ENCODE measurements at regions not wholly inside any gene's neighbourhood (a gene's known extent, or its start where the extent isn't known, plus 50 kb on each side); places are given as distances from the start of the nearest gene placed in this dataset.

DNA sequence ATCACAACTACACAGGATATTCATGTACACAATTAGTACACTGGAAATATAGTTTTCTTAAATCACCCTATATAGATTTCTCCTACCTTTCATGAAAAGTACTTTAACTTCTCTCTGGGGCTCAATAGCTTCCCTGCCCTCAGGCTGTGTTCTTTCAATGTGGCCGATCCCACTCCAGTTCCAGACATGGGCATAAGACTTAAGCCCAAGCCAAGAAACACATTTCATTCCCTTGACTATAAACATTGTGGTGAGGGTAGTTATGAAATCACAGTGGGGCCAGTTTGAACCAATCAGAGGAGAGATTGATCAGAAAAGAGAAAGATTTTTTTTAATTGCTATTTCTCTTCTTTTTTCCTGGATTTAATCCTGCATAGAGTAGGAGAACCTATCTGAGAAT lies 904.6 kb upstream of the SORCS1 start:
- Histone ChIP-seq H3K27me3 (replicated peaks; ENCODE audit: control insufficient read depth, insufficient read depth, low read length) (no peaks in the 10 kb centered on the region), H3K36me3 (ENCODE audit: control insufficient read depth, insufficient read depth, low read length) (no peaks in the 10 kb centered on the region), H3K4me3 (replicated peaks; ENCODE audit: low read depth, low read length) (no peak overlapping the region)
- TF ChIP-seq, protein P1, sequence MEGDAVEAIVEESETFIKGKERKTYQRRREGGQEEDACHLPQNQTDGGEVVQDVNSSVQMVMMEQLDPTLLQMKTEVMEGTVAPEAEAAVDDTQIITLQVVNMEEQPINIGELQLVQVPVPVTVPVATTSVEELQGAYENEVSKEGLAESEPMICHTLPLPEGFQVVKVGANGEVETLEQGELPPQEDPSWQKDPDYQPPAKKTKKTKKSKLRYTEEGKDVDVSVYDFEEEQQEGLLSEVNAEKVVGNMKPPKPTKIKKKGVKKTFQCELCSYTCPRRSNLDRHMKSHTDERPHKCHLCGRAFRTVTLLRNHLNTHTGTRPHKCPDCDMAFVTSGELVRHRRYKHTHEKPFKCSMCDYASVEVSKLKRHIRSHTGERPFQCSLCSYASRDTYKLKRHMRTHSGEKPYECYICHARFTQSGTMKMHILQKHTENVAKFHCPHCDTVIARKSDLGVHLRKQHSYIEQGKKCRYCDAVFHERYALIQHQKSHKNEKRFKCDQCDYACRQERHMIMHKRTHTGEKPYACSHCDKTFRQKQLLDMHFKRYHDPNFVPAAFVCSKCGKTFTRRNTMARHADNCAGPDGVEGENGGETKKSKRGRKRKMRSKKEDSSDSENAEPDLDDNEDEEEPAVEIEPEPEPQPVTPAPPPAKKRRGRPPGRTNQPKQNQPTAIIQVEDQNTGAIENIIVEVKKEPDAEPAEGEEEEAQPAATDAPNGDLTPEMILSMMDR (IDR thresholded peaks at IDR 0.05; ENCODE audit: insufficient read depth, low read length, poor library complexity, severe bottlenecking), result no peak
- DNase-seq (ENCODE audit: extremely low read depth, insufficient read length), result no peak

DNA sequence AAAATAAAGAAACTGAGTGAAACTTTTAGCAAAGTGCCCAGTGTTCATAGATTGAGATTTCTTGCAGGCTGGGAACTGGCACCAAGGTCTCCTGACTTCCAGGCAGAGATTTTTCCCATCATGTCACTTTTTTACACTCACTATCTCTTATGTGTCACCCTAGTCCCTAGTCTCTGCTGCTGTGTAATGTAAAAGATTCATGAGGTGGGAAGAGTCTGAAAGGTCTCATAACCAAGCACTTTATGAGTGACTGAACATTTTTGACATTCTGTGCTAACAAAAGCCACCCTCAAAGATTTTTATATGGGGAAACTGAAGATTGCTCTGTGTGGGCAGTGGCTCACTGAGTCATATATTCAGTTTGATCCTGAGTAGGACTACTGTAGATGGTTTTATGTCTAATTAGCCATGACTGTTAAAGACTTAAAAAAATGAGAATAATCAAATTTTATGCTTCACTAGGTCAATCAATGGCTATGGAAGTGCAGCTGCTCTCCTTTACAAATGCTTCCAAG lies 900.3 kb upstream of the SORCS1 start:
- TF ChIP-seq, protein P1 (IDR thresholded peaks at IDR 0.05; ENCODE audit: insufficient read depth, low read length, poor library complexity, severe bottlenecking), result no peak
- no peak overlapping the region for H3K4me3 ChIP-seq (replicated peaks; ENCODE audit: low read depth, low read length)

DNA sequence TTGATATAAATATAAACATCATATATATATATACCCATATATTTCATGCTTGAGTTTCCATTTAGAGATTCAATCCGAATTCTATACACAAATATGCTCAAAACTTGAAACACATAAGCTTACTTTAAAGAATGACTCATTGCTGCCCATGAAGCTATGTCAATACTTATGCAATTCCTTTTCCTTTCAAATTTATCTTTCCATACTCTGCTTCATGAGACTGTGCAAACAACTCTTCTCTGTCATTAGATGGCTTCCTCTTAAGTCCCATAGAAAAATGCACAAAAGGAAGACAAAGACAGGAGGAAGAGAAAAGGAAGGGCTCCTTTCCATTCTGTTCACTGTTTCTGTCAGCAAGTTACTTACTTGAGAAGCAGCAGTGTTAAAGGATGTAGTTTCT lies 895.7 kb upstream of the SORCS1 start:
- no peak overlapping the region for H3K4me3 ChIP-seq (replicated peaks; ENCODE audit: low read depth, low read length)
- TF ChIP-seq, protein P1 (IDR thresholded peaks at IDR 0.05; ENCODE audit: insufficient read depth, low read length, poor library complexity, severe bottlenecking), result no peak

More for the DNA sequence above, 900.3 kb upstream of the SORCS1 start:
- no peak for DNase-seq (ENCODE audit: extremely low read depth, insufficient read length)
- H3K27me3 ChIP-seq (replicated peaks; ENCODE audit: control insufficient read depth, insufficient read depth, low read length), result no peaks in the 10 kb centered on the region
- H3K36me3 ChIP-seq (ENCODE audit: control insufficient read depth, insufficient read depth, low read length), result no peaks in the 10 kb centered on the region

DNA sequence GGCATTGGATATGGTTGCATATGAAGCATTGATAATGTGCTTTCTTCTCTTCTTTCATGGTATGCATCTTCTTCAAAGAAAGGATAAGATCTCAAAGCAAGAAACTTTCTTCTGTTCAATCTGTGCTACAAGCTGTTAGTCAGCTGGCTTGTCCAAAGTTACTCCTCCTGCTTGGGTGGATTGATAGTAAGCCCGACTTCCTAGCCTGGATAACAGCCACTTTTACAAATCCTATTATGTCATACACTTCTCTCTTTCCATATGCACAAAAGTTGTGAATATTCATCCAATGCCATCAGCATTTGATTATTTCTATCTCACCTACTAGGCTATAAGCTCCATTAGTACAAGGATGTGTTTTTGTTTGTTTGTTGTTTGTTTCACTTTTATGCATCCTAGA lies 891.0 kb upstream of the SORCS1 start:
- Histone ChIP-seq H3K36me3 (ENCODE audit: control insufficient read depth, insufficient read depth, low read length) (no peaks in the 10 kb centered on the region), H3K4me3 (replicated peaks; ENCODE audit: low read depth, low read length) (no peak overlapping the region), H3K27me3 (replicated peaks; ENCODE audit: control insufficient read depth, insufficient read depth, low read length) (no peaks in the 10 kb centered on the region)
- TF ChIP-seq, protein P1 (IDR thresholded peaks at IDR 0.05; ENCODE audit: insufficient read depth, low read length, poor library complexity, severe bottlenecking), result no peak
- DNase-seq (ENCODE audit: extremely low read depth, insufficient read length), result no peak

More for the DNA sequence above, 895.7 kb upstream of the SORCS1 start:
- no peak for DNase-seq (ENCODE audit: extremely low read depth, insufficient read length)
- Histone ChIP-seq H3K36me3 (ENCODE audit: control insufficient read depth, insufficient read depth, low read length) (no peaks in the 10 kb centered on the region), H3K27me3 (replicated peaks; ENCODE audit: control insufficient read depth, insufficient read depth, low read length) (no peaks in the 10 kb centered on the region)

DNA sequence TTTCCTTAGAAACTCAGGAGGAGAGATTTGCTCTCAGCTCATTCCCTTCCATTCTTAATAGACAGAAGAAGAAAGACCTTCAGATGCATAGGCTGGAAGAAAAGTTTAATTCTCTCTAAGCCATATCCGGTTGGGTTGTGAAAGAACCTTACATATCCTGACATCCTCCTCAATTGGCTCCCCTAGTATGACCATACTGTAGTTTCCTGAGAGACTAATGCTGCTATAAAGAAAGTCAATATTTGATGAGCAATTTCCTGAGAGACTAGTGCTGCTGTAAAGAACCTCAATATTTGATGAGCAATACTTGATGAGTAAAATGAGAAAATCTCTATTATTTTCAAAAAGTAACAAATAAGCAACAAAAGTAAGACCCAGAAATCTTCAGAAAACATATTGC lies 888.5 kb upstream of the SORCS1 start:
- Histone ChIP-seq H3K4me3 (replicated peaks; ENCODE audit: low read depth, low read length) (no peak overlapping the region), H3K36me3 (ENCODE audit: control insufficient read depth, insufficient read depth, low read length) (no peaks in the 10 kb centered on the region), H3K27me3 (replicated peaks; ENCODE audit: control insufficient read depth, insufficient read depth, low read length) (no peaks in the 10 kb centered on the region)
- TF ChIP-seq, protein P1 (IDR thresholded peaks at IDR 0.05; ENCODE audit: insufficient read depth, low read length, poor library complexity, severe bottlenecking), result no peak
- no peak for DNase-seq (ENCODE audit: extremely low read depth, insufficient read length)

DNA sequence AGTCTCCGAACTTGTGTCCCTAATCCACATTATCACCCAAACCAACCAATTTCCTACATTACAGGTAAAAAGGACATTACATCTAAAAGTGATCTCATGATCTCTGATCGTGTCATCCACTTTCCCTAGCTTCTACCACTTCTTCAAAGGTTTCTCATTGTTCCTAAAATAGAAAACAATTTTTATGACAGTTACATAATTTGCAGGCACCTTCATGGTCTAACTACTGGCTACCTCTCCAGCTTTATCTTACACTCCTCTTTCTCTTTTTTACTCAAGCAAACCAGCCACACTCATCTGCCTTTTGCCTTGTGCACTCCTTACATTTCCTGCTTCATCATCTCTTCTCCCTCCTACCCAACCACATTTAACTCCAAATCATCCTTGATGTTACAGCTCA lies 886.7 kb upstream of the SORCS1 start:
- Histone ChIP-seq H3K36me3 (ENCODE audit: control insufficient read depth, insufficient read depth, low read length) (no peaks in the 10 kb centered on the region), H3K4me3 (replicated peaks; ENCODE audit: low read depth, low read length) (no peak overlapping the region), H3K27me3 (replicated peaks; ENCODE audit: control insufficient read depth, insufficient read depth, low read length) (no peaks in the 10 kb centered on the region)
- no peak for DNase-seq (ENCODE audit: extremely low read depth, insufficient read length)
- TF ChIP-seq, protein P1 (IDR thresholded peaks at IDR 0.05; ENCODE audit: insufficient read depth, low read length, poor library complexity, severe bottlenecking), result no peak

All from GM06990 (cell line).